GM18508 (cell line): ENCODE measurements at regions not wholly inside any gene's neighbourhood (a gene's known extent, or its start where the extent isn't known, plus 50 kb on each side); places are given as distances from the start of the nearest gene placed in this dataset.

Experiments used
- ATAC-seq: cut with Tn5 transposase; IDR thresholded peaks from one replicate; pipeline ENCODE4 v1.9.1; 2021; ENCODE audit warnings: moderate number of reproducible peaks; ENCODE audit not compliant: insufficient read depth, unreplicated experiment

DNA sequence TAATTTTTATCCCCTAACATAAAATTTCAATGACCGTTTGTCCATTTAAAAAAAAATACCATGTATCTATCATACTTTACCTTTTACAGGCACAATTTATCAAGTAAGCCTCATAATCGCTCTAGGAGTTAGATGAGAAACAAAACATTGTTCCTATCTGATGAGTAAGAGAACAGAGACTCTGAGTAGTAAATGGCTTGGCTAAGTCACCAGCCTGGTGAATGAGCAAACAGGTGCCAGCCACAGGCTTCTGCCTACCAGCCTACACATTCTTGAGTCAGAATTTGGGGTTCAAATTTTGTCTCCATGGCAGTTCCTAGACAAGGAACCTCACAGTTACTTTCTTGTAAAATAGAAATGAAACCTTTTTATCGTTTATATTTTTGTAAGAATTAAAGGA lies 235.4 kb downstream of the HGF start:
- ATAC-seq = no peak

DNA sequence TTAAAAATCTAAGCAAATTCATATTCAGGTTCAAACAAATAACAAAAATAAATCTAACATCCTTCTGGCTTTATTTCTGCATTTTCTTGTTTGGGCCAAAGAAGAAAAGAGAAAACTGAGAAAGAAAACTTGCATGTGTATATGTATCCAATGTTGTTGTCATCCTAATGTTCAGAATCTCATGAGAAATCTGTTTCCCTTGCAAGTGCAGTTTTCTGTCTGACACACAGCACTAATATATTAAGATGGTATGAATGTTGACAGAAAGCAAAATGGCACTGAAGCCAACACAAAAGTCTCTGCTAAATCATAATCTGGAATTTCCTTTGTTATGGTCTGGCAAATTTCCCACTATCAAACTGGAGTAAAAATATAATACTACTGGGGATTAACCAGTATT lies 235.9 kb downstream of the HGF start:
- ATAC-seq = no peak

DNA sequence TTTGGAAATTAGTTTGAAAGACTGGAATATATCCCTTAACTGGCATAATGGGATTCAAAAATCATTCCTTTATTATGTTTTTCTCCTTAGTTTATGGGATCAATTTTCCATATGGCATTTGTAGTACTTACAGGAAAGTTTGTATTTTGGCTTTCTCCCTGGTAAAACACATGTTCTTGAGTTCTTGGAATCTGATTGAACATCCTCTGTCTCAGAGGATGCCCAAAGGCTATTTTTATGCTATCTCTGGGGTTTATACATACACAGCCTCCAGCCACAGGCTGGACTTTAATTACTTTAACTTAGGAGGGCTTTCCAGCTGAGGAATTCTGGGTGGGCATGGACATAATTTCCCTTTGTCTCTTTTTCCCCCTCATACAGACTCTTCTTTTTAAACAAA lies 236.4 kb downstream of the HGF start:
- ATAC-seq = no peak

DNA sequence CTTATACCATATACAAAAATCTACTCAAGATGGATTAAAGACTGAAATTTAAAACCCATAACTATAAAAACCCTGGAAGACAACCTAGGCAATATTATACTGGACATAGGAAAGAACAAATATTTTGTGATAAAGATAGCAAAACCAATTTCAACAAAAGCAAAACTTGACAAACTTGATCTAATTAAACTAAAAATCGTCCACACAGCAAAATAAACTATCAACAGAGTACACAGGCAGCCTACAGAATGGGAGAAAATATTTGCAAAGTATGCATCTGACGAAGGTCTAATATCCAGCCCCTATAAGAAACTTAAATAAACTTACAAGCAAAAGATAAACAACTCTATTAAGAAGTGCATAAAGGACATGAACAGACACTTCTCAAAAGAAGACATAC lies 240.1 kb downstream of the HGF start:
- no peak for ATAC-seq

DNA sequence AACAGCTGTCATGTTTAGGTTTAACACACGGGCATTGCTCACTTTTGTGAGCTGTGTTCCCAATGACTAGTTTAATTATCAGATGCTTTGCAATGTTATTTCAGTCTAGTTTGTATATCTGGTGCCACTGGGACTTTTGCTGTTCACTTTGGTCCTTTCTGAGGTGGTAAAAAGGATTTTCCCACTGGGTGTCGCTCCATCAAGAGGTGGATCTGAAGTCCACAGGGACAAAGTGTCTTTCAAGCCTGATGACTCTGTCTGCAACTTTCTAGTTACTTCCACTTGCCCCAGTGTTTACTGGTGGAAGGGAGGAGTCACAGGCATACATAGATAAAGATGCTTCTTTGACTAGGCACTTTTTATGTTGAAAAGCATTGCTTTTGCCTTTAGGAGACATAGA lies 242.2 kb downstream of the HGF start:
- no peak for ATAC-seq

DNA sequence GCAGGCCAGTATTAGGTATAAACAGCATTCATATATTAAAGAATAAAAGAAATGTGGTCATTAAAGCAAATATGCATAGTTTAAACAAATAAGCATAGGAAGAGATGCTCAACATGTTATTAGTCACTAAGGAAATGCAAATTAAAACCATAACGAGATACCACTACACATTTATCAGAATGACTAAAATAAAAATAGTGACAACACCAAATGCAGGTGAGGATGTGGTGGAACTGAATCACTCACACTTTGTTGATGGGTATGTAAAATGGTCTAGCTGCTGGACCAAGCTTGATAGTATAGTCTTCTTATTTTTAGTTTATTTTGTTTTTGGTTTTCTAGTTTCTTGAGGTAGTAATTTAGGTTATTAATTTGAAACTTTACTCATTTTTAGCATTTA lies 242.9 kb downstream of the HGF start:
- no peak for ATAC-seq

DNA sequence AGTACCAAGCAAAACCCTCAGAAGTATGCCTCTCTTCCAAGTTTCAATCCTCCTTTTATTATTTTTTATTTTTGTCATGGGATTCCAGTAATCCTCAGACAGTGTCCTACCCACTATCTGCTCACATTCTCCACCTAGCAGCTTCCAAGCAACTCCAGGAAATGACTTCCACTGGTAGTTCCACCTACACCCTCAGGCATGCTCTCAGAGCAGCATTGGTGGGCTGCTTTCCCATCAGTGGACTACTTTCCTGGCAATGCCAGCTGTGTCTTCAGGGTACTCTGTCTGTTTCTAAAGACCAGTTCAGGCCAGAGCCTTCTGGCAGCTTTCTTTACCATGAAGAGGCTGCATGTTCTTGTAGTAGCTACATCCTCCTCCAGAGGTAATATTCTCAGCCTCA lies 244.0 kb downstream of the HGF start:
- ATAC-seq = no peak

DNA sequence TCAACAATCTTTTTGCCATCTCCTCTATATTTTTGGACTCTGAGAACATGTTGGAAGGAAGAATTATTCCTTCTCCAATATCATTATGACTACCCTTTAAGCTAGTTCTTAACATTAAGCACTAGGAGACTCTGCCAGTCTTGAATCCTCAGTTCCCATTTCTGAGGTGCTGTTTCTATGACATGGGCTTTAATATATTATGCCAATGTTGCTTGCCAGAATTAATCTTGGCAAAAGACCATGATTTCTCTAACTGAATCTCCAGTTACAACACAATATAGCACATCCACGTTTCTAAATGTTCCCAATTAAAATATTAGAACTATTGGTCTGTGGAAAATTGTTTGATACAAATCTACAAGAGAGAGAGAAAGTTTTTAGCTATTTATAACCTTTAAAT lies 250.0 kb downstream of the HGF start:
- no peak for ATAC-seq

DNA sequence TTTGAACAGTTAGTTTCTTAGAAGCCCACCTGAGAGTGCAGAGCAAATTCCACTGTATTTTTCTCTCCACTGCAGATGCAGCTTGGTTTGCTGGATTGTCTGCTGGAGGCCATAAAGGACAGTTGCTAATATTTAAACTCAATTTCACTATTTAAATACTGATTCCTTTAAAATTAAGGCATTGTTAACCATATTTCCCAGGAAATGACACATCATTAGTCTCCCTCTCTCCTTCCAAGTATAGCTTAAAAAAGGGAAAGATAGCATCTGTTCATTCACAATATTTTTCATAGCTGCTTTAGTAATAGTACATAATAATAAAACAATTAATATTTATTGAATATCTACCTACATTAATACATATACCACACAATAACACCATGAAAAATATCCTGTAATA lies 252.9 kb downstream of the HGF start:
- ATAC-seq = no peak

DNA sequence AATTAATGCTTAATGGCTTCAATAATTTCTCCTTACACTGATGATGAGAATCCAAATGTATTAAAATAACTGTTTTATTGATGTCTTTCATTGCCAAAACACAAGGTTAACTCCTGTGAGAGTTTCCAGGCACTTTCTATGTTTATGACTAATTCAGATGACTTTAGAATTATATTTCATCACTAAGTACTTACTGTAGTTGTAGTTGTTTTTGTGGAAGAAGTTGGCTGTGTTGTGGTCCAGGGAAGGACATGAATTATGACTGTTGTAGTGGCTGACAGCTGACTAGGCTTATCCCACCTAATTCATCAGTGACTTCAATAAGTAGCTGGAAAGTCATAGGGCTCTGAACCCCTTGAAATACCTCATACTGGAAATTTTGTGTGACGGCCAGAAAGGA lies 254.8 kb downstream of the HGF start:
- ATAC-seq = no peak

DNA sequence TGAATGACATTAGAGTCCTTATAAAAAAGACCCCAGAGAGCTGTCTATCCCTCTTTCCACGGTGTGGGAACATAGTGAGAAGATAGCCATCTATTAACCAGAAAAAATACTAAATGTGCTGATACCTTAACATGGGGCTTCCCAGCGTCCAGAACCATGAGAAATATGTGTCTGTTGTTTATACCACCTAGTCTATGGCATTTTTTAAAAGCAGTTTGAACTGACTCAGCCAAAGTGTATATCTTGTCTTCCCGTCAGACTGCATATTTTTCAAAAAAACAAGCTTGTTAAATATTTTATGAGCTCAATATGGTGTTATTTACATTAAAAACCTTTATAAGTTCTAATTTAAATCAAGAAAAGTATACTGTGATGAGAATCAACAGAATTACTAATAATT lies 255.3 kb downstream of the HGF start:
- ATAC-seq = no peak

DNA sequence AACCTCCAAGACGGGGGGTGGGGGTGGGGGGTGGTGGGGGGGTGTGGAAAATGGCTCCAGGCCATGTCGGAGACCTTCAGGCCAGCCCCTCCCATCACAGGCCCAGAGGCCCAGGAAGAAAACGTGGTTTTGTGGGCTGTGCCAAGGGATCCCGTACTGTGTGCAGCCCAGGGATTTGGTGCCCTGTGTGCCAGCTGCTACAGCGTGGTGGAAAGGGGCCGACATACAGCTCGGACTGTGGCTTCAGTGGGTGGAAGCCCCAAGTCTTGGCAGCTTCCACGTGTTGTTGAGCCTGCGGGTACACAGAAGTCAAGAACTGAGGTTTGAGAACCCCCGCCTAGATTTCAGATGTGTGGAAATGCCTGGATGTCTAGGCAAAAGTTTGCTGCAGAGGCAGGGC lies 259.7 kb downstream of the HGF start:
- ATAC-seq = no peak

DNA sequence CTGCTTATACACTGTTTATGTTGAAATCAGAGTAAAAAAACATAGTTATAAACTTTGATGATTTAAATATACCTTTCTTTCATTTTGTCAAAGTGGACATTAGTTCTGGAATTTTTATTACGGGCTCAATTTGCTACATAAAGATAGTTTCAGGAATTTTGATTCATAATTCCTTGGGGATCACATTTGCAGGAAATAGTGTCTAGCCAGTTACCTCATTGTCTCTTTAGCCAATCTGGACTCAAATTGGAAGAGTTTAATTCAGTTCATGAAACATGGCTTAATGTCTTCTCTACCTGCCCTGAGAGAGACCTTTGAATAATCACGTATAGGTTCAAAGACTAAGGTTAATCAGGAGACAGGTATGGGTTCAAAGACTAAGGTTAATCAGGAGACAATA lies 262.6 kb downstream of the HGF start:
- ATAC-seq = no peak

DNA sequence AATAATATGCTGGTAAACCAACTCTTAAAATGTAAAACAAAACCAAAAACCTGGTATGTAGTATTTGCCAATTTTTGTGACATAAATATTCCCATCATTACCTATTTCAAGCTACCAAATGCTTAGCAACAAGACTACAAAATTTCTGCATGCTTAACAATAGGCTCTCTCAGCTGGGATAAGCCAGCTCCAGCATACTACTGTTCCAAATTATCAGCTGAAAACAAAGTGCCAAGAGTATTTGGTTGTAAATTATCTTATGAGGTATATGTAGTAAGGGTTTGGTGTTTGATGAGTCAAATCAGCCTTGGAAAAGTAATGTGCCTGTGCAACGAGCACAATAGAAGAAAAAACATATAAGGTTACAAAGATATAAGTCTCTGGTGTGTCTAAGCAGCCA lies 263.2 kb downstream of the HGF start:
- ATAC-seq = no peak

DNA sequence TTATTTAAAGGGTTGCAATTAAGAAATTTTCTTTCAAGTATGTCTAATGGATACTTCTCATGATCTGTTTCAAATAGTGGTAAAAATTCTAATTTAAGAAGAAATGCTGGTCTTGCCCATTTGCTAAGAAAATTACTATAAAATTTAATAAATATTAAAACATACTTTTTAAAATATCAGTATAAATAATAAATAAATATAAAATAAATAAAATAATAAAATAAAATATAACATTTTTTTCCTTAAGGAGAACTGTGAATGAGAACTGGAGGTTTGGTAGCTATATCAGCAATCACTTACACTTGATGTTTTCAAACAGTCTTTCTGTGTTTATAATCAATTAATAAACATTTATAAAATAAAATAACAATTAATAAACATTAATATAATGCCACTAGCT lies 266.1 kb downstream of the HGF start:
- no peak for ATAC-seq

DNA sequence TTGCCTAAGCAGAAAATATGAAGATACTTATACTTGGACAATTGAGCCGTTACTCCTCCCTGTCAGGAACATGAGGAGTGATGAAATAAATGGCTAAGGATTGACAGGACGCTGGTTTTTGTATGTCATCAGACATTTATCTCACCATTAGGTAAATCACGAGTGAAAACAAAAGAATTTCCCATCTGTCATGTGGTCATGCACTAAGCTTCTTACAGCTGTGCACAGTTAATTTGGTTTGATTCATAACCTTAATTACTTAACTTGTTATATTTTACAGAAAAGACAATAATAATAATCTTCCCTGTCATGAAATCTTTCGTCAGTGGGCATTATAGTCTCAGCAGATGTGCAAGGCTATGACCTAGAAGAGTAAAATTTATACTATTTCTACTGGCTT lies 266.5 kb downstream of the HGF start:
- no peak for ATAC-seq

DNA sequence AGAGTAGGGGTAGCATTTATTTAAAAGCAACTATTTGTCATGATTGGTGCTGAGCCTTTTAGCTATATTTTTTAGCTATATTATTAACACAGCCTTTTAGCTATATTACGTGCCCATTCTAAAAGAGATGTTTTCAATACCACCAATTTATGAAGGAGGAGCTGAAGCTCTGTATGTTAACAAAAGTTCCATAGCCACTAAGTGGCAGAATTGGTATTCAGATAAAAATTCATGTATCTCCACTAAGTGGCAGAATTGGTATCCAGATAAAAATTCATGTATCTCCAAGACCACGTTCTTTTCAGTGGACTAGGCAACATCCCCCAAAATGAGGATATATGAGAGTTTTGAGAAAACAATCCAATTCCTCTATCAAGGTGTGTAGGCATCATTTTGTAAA lies 268.6 kb downstream of the HGF start:
- no peak for ATAC-seq

DNA sequence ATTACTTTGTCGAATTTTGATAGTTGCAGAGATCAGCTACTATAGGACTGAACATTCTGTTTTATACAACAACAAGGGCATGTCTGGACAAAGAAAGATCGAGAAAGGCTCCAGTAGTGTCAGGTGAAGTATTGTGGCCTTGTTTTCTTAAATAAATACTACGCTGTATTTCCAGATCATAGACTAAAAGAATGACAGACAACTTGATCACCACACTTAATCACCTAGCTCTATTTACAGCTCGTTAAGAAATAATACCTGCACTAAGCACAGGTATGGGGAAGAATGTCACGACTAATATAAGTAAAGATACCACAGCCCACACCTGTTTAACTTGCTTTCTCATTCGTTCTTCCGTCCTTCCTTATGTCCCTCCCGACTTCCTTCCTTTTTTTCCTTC lies 269.2 kb downstream of the HGF start:
- no peak for ATAC-seq

DNA sequence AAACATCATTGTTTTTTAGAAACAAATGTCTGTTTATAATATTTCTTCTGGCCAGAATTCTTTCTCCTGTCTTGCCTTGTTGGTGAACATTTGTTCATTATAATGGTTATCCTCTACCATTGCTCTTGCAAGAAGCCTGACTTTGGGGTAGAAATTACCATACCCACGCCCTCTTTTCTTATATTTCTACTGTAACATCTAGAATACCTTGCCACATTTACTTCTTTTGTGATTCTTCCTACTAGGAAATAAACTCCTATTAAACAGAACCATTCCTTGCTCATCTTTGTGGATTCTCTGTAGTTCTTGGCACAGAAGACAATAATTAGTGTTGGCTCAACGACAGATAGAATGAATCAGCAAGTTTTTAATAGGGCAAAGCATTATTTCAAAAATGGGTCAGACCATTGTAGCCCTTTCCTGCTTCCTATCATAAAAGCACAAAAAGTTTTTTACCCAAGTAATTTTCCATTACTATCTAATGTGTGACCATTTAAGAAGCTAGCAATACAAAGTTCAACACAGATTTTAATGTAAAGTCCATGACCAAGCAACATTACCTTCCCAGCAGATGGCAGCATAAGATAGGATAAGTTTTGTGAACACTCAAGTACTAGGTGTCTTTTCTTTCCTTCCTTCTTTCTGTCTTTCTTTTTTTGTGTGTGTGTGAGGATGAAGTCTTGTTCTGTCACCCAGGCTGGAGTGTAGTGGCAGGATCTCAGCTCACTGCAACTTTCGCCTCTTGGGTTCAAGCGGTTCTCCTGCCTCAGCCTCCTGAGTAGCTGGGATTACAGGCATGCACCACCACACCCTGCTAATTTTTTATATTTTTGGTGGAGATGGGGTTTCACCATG lies 270.4 kb downstream of the HGF start:
- ATAC-seq = no peak

DNA sequence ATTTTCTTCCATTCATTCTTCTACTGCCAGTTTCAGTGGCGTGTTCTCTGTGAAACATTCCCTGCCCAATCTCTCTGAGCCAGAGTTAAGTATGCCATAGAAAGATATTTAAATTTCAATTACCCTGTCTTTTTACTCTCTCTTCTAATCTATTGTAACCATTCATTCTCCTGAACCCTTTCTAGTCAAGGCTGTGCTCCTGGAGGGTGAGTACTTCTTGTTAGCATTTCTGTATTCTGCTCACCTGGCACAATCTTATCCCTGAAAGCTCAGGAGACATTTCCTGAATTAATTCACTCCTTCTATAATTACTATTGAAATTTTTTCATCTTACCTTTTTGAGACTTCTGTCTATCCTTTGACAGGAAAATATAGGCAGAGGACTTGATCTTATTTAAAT lies 271.7 kb downstream of the HGF start:
- ATAC-seq = no peak

DNA sequence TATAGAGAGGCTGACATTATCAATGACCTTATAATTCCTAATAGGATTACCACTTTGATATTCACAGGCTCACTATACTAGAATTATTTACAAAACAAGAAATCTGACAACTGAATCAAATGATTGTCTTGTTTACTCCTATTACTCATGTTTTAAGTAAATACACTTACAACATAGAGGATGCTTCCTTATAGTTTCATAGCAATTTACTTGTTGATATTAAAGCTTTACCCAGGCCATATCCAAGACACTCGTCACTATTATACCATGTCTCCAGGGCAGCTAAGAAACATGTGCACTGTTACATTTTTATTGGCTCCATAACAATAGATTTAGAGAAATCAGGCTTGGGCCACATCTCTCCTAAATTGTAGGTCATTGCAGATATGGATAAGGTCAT lies 276.9 kb downstream of the HGF start:
- no peak for ATAC-seq

DNA sequence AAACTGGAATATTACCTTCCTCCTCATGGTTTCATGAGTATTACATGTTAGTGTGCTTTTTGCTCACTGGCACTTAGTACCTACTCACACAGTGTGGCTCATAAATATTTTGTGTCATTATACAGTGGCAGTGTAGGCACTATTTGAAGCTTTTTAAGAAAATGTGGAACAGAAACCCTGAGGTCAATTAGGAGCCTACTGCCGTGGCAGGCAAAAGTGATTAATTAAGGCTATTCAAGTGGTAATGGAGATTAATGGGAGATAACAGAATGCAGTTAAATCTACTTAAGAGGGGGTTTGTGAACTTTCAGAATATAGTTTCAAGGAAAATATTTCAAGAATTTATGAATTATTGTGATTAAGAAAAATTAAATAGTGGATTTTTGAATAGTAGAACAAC lies 277.6 kb downstream of the HGF start:
- no peak for ATAC-seq

DNA sequence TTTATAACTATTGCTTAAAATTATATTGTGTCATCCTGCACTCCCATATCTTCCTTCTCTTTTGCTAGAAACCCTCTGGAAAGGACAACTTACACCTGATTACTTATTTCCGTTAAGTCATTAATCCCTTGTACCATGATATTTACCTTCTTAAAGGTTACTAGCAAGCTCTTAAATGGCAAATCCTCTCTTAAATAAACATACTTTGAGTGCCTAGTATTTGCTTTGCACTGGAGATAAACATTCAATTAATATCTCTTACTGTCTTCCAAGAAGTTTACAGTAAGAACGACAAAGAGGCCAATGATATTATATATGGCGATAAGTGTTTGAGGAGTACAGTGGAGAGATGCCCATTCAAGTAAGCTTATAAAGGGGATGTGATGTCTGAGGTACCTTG lies 278.3 kb downstream of the HGF start:
- no peak for ATAC-seq
